Endothelial cell of umbilical vein (primary cell): ENCODE measurements at regions not wholly inside any gene's neighbourhood (a gene's known extent, or its start where the extent isn't known, plus 50 kb on each side); places are given as distances from the start of the nearest gene placed in this dataset.

Source experiments
- BruUV-seq: library from RNA; stranded (reverse); fragments of 400-500 nt; replicated peaks from 2 replicates; lab custom pipeline; 2021; lab: Mats Ljungman, UMichigan
- CTCF ChIA-PET: fragments of 300-600, 350-600 bp; sonication (Branson Sonifier 250); formaldehyde crosslinking; loops from one replicate; lab custom pipeline; 2021; ENCODE audit warnings: antibody characterized with exemption, inconsistent platforms; lab: Charles Lee
- POLR2A ChIA-PET: fragments of 300-600, 350-600 bp; sonication (Branson Sonifier 250); formaldehyde crosslinking; loops from one replicate; lab custom pipeline; 2021; ENCODE audit warnings: antibody characterized with exemption, inconsistent platforms; lab: Charles Lee
- DNase-seq: peaks from one replicate; pipeline ENCODE4 v3.0.0-alpha.2; 2011; ENCODE audit warnings: low read depth, low spot score
- FAIRE-seq: peaks from 2 replicates; lab custom pipeline; 2011; peaks lifted over from hg19 to GRCh38; lab: Jason Lieb, UNC
- H2AFZ ChIP-seq: 2 replicates; pipeline ENCODE4 v1.6.0; 2012; ENCODE audit warnings: low read depth, low read length, control low read depth, inconsistent platforms
- H3K27ac ChIP-seq: 2 replicates; pipeline ENCODE4 v1.5.1; 2011; ENCODE audit warnings: low read depth, mild to moderate bottlenecking, control low read depth, low read length, moderate library complexity; ENCODE audit not compliant: insufficient read depth
- H3K27me3 ChIP-seq, 2 experiments: 2 replicates each; pipeline versions ENCODE4 v1.6.0 to v1.6.1; 2011; ENCODE audit warnings: low read length in 2 of 2, mixed read lengths in 1 of 2; ENCODE audit not compliant: control insufficient read depth in 2 of 2, insufficient read depth in 2 of 2
- H3K36me3 ChIP-seq, 2 experiments: 2 replicates in 1 of 2; 3 replicates in 1 of 2; pipeline ENCODE4 v1.5.1; 2011; ENCODE audit warnings: low read length in 2 of 2, mild to moderate bottlenecking in 1 of 2, moderate library complexity in 1 of 2; ENCODE audit not compliant: control insufficient read depth in 2 of 2, insufficient read depth in 2 of 2; ENCODE audit errors: extremely low read depth in 1 of 2
- H3K4me1 ChIP-seq: 3 replicates; pipeline ENCODE4 v1.5.1; 2011; ENCODE audit warnings: mild to moderate bottlenecking, low read length; ENCODE audit not compliant: control insufficient read depth, insufficient read depth; ENCODE audit errors: extremely low read depth
- H3K4me2 ChIP-seq: 2 replicates; pipeline ENCODE4 v1.6.1; 2011; ENCODE audit warnings: low read length, control low read depth, mixed read lengths; ENCODE audit not compliant: insufficient read depth
- H3K4me3 ChIP-seq, 3 experiments: fragments of 200-600 bp in 1 of 3; sonication (generic), shearing (Covaris generic) in 1 of 3; replicated peaks in 1 of 3; 2 replicates each; pipeline ENCODE4 v1.5.1; 2011 to 2016; ENCODE audit warnings: control low read depth in 3 of 3, low read length in 3 of 3, mild to moderate bottlenecking in 2 of 3, inconsistent platforms in 1 of 3, low read depth in 1 of 3, moderate library complexity in 1 of 3; ENCODE audit not compliant: insufficient read depth in 1 of 3
- H3K79me2 ChIP-seq: 2 replicates; pipeline ENCODE4 v1.6.0; 2012; ENCODE audit warnings: low read length, inconsistent platforms; ENCODE audit not compliant: control insufficient read depth, insufficient read depth
- H3K9ac ChIP-seq: replicated peaks from 2 replicates; pipeline ENCODE3; 2011; ENCODE audit warnings: low read length, control low read depth; ENCODE audit not compliant: insufficient read depth; ENCODE audit errors: extremely low read depth
- H3K9me1 ChIP-seq: replicated peaks from 3 replicates; pipeline ENCODE4 v1.6.0; 2011; ENCODE audit warnings: mild to moderate bottlenecking, low read length; ENCODE audit not compliant: control insufficient read depth, insufficient read depth; ENCODE audit errors: extremely low read depth
- H3K9me3 ChIP-seq: replicated peaks from 2 replicates; pipeline ENCODE4 v1.5.1; 2012; ENCODE audit warnings: low read length, inconsistent platforms; ENCODE audit not compliant: control insufficient read depth, insufficient read depth
- H4K20me1 ChIP-seq: replicated peaks from 2 replicates; pipeline ENCODE3; 2011; ENCODE audit warnings: mild to moderate bottlenecking, low read length; ENCODE audit not compliant: control insufficient read depth, insufficient read depth; ENCODE audit errors: extremely low read depth
- EZH2 ChIP-seq: IDR thresholded peaks from 2 replicates; pipeline ENCODE4 v1.6.1; 2012; ENCODE audit warnings: borderline replicate concordance, low read depth, mild to moderate bottlenecking, moderate library complexity, low read length, inconsistent platforms; ENCODE audit not compliant: severe bottlenecking
- FOS ChIP-seq: IDR thresholded peaks from 2 replicates; pipeline ENCODE4 v1.6.1; 2011; ENCODE audit warnings: mild to moderate bottlenecking, low read length, moderate library complexity, borderline replicate concordance; ENCODE audit not compliant: insufficient read depth
- GATA2 ChIP-seq: IDR thresholded peaks from 2 replicates; pipeline ENCODE4 v1.7.0; 2011; ENCODE audit warnings: low read depth, mild to moderate bottlenecking, moderate library complexity, mixed read lengths, low read length; ENCODE audit not compliant: insufficient read length, insufficient read depth
- JUN ChIP-seq: IDR thresholded peaks from 2 replicates; pipeline ENCODE4 v1.6.1; 2011; ENCODE audit warnings: borderline replicate concordance, low read depth; ENCODE audit not compliant: insufficient read length, insufficient read depth
- MYC ChIP-seq: IDR thresholded peaks from one replicate; pipeline ENCODE4 v1.6.1; 2011; ENCODE audit warnings: mild to moderate bottlenecking, low read depth, low read length
- POLR2A ChIP-seq: IDR thresholded peaks from 2 replicates; pipeline ENCODE4 v1.6.1; 2012; ENCODE audit warnings: low read depth, mild to moderate bottlenecking, control low read depth, low read length
- POLR2AphosphoS5 ChIP-seq: IDR thresholded peaks from 2 replicates; pipeline ENCODE4 v1.6.1; 2012; ENCODE audit warnings: low read depth, mild to moderate bottlenecking, control low read depth, low read length, moderate library complexity; ENCODE audit not compliant: insufficient read depth
- dilution Hi-C: fragments of 300-500 bp; cut with MboI; formaldehyde crosslinking; loops from one replicate; pipeline ENCODE4 v1.15.0; 2019; ENCODE audit warnings: low sequenced_read_pairs; ENCODE audit not compliant: extremely low pct_ligation_motif_present
- intact Hi-C: fragments of 100-400 bp; cut with micrococcal nuclease; formaldehyde crosslinking; loops from one replicate; pipeline ENCODE4 v1.10.0; 2022
- TF ChIP-seq, protein P1 (sequence below): IDR thresholded peaks from 2 replicates; pipeline ENCODE4 v1.6.1; 2011; ENCODE audit not compliant: insufficient read depth, insufficient read length
- TF ChIP-seq, protein P2 (sequence below), 2 donors: IDR thresholded peaks; 1 replicate in 1 of 2; 2 replicates in 1 of 2; pipeline ENCODE4 v1.5.1; 2011; ENCODE audit warnings: low read length in 2 of 2, mild to moderate bottlenecking in 2 of 2, moderate library complexity in 2 of 2, control low read depth in 1 of 2, inconsistent platforms in 1 of 2, low read depth in 1 of 2; ENCODE audit not compliant: insufficient read depth in 1 of 2; ENCODE audit errors: extremely low read depth in 1 of 2

DNA sequence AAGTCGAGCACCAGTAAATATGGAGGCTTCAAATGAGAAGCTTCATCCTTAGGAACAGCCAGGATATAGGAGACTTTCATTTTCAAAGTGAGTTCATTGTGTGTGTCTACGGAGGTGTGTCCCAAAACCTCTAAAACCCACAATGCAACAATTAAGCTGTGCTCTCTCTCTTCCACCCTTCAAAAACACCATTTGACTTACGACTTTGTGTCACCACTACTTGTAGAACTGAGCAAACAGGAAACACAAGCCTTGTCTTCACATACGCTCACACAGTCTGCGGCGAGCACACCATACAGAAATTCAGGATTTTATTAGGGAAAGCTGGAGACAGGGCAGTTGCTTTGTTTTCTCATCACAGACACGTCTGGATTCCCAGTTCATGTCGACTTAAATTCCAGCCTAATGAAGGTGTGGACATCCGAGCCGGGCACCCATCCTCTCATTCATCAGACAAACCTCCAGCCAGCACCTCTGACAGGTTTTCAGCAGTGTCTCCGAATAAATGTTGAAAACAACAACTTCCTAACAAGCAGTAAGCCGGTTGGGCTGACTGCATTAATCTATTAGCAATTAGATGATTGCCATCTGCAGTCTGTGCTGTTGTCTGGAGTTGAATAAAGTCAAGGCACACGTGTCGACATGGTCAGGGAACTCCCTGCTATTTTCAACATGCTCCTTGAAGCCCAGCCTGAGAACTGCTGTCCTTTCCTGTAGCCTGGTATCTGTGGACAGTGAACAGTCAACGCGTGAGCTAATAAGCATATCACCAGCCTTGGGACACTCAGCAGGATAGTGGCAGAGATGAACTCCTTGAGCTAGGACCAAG lies 1411.1 kb downstream of the BRD1 start:
- dilution Hi-C loops (no loop called here), intact Hi-C loops (no loop called here)
- no peak overlapping the region for H3K4me3 ChIP-seq
- no peaks in the 10 kb centered on the region for H4K20me1 ChIP-seq
- FAIRE-seq (no peak), DNase-seq (no peak)
- no peaks in the 10 kb centered on the region for H3K36me3 ChIP-seq
- H3K4me2 ChIP-seq, result no peak overlapping the region
- H3K27me3 ChIP-seq, result no peaks in the 10 kb centered on the region
- H2AFZ ChIP-seq, result no peak overlapping the region
- no peaks in the 10 kb centered on the region for H3K79me2 ChIP-seq
- H3K4me1 ChIP-seq, result no peaks in the 10 kb centered on the region
- POLR2A ChIA-PET, result no interaction called here
- BruUV-seq, result no TSS peak
- CTCF ChIA-PET, result no interaction called here
- H3K9me1 ChIP-seq, result no peaks in the 10 kb centered on the region
- peaks cover 12% of the 10 kb centered on the region for H3K9me3 ChIP-seq
- no peak for TF ChIP-seq EZH2
- TF ChIP-seq POLR2AphosphoS5, result no peak
- no peak for TF ChIP-seq POLR2A
- TF ChIP-seq, protein P1, sequence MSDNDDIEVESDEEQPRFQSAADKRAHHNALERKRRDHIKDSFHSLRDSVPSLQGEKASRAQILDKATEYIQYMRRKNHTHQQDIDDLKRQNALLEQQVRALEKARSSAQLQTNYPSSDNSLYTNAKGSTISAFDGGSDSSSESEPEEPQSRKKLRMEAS, result no peak
- no peak for TF ChIP-seq MYC
- TF ChIP-seq, protein P2, sequence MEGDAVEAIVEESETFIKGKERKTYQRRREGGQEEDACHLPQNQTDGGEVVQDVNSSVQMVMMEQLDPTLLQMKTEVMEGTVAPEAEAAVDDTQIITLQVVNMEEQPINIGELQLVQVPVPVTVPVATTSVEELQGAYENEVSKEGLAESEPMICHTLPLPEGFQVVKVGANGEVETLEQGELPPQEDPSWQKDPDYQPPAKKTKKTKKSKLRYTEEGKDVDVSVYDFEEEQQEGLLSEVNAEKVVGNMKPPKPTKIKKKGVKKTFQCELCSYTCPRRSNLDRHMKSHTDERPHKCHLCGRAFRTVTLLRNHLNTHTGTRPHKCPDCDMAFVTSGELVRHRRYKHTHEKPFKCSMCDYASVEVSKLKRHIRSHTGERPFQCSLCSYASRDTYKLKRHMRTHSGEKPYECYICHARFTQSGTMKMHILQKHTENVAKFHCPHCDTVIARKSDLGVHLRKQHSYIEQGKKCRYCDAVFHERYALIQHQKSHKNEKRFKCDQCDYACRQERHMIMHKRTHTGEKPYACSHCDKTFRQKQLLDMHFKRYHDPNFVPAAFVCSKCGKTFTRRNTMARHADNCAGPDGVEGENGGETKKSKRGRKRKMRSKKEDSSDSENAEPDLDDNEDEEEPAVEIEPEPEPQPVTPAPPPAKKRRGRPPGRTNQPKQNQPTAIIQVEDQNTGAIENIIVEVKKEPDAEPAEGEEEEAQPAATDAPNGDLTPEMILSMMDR (IDR thresholded peaks at IDR 0.05; ENCODE audit: extremely low read depth in 1 of 2, insufficient read depth in 1 of 2, low read depth in 1 of 2, low read length in 2 of 2), result no peak
- no peak for TF ChIP-seq GATA2
- no peak for TF ChIP-seq JUN
- TF ChIP-seq FOS, result no peak
- no peak overlapping the region for H3K9ac ChIP-seq
- no peak overlapping the region for H3K27ac ChIP-seq
